ENCODE measurements at regions not wholly inside any gene's neighbourhood (a gene's known extent, or its start where the extent isn't known, plus 50 kb on each side); places are given as distances from the start of the nearest gene placed in this dataset.
"Not testable (repeated sequence)": the region's sequence is repeated elsewhere in the genome, so short reads cannot be mapped to it uniquely, and the experiment has no call there.

- DNase-seq: no peak
Measured at GRCh38 chr9:10835791-10836463, 223.1 kb upstream of the PTPRD start.

- DNase-seq: peak in 2 of 3 donors; percentile 36 to 48
Measured at GRCh38 chr9:10843151-10843550, 230.3 kb upstream of the PTPRD start.

- peak in 1 of 3 donors; percentile 10 for DNase-seq
Measured at GRCh38 chr9:10855847-10856246, 243.0 kb upstream of the PTPRD start.

- no peak for DNase-seq
Measured at GRCh38 chr9:10858817-10859216, 246.0 kb upstream of the PTPRD start.

- DNase-seq: peak in 2 of 3 donors; percentile 11 to 31
Measured at GRCh38 chr9:10863476-10863875, 250.7 kb upstream of the PTPRD start.

- DNase-seq: no peak
Measured at GRCh38 chr9:10867194-10867593, 254.4 kb upstream of the PTPRD start.

- DNase-seq: no peak
Measured at GRCh38 chr9:10869687-10870086, 256.9 kb upstream of the PTPRD start.

- DNase-seq: no peak
Measured at GRCh38 chr9:10873999-10874398, 261.2 kb upstream of the PTPRD start.

- DNase-seq: peak in 1 of 3 donors; percentile 32
Measured at GRCh38 chr9:10875752-10876151, 262.9 kb upstream of the PTPRD start.

GRCh38 chr9:10876333-10876732 is 263.5 kb upstream of the PTPRD start:
- DNase-seq: peak in 1 of 3 donors; percentile 23

GRCh38 chr9:10890266-10890665 is 277.5 kb upstream of the PTPRD start:
- not testable (repeated sequence) for DNase-seq

- DNase-seq: no peak
Measured at GRCh38 chr9:10899509-10899908, 286.7 kb upstream of the PTPRD start.

- DNase-seq: no peak
Measured at GRCh38 chr9:10903969-10904368, 291.2 kb upstream of the PTPRD start.

GRCh38 chr9:10910779-10911178 is 298.0 kb upstream of the PTPRD start:
- DNase-seq: no peak

- no peak for DNase-seq
Measured at GRCh38 chr9:10911373-10911772, 298.6 kb upstream of the PTPRD start.

GRCh38 chr9:10917001-10917400 is 304.2 kb upstream of the PTPRD start:
- DNase-seq: no peak

- DNase-seq: no peak
Measured at GRCh38 chr9:10921671-10922070, 308.9 kb upstream of the PTPRD start.

GRCh38 chr9:10925896-10926295 is 313.1 kb upstream of the PTPRD start:
- no peak for DNase-seq

- DNase-seq: no peak
Measured at GRCh38 chr9:10928372-10928771, 315.6 kb upstream of the PTPRD start.

GRCh38 chr9:10930081-10930480 is 317.3 kb upstream of the PTPRD start:
- no peak for DNase-seq

GRCh38 chr9:10946676-10947410 is 334.0 kb upstream of the PTPRD start:
- DNase-seq: no peak

- DNase-seq: no peak
Measured at GRCh38 chr9:10957878-10958277, 345.1 kb upstream of the PTPRD start.

- DNase-seq: no peak
Measured at GRCh38 chr9:10961883-10962282, 349.1 kb upstream of the PTPRD start.

GRCh38 chr9:10983251-10983650 is 370.4 kb upstream of the PTPRD start:
- DNase-seq: no peak

Data from muscle of back (tissue), 3 donors.